ENCODE measurements at regions not wholly inside any gene's neighbourhood (a gene's known extent, or its start where the extent isn't known, plus 50 kb on each side); places are given as distances from the start of the nearest gene placed in this dataset.

DNA sequence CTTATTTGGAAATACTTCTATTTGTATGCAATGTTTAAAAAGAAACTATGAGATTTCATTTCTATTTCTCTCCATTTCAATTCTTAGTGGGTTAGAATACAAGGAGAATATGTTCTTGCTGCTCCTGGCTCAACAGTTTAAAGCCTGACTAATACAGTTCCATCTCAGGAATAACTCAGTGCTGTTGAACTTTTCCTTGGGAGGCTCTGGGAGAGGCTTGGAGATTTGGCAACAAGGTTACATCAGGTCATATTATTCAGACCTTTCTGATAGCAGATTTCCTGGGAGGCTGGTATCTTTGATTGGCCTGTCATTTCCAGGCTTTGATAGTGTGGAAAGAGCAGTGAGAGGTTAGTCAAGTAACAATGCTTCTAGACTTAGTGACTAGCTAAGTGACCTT, 481.7 kb upstream of the KLF4 start:
- Histone ChIP-seq H3K27ac (no peak overlapping the region), H3K4me3 (no peak overlapping the region), H3K36me3 (no peaks in the 10 kb centered on the region), H3K27me3 (no peaks in the 10 kb centered on the region), H3K9me3 (no peaks in the 10 kb centered on the region), H3K4me1 (no peaks in the 10 kb centered on the region)
- intact Hi-C loops (cut with DNase I): no loop called here
- DNase-seq: no peak
- no peak for TF ChIP-seq POLR2AphosphoS5 (IDR thresholded peaks at IDR 0.05)

DNA sequence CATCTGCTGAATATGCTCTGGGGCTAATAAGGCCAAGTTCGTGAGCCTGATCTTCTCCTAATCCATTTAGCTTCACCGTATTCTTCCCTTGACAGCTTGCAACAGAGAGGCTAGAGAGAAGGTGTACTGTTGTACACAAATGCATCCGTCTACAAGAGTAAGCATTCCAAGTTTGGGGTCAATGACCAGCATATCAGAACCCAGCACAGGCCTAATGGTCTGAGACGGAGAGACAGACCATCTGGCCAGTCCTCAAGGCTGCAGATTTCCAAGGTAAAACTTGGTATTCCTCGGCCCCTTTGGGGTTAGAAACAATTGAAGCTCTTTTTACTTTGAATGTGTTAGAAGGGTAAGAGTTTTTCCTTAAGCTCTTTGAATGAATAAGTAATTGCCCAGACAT, 481.2 kb upstream of the KLF4 start:
- intact Hi-C loops (cut with DNase I): no loop called here
- H3K4me1 ChIP-seq: no peaks in the 10 kb centered on the region
- no peak overlapping the region for H3K4me3 ChIP-seq
- H3K27me3 ChIP-seq: no peaks in the 10 kb centered on the region
- 92 to 93% methylated on average over 5 of the region's 5 CpGs for WGBS, 2 donors
- DNase-seq: no peak
- no peak for TF ChIP-seq POLR2AphosphoS5 (IDR thresholded peaks at IDR 0.05)
- TF ChIP-seq POLR2A (IDR thresholded peaks at IDR 0.05): no peak
- TF ChIP-seq, protein P1, sequence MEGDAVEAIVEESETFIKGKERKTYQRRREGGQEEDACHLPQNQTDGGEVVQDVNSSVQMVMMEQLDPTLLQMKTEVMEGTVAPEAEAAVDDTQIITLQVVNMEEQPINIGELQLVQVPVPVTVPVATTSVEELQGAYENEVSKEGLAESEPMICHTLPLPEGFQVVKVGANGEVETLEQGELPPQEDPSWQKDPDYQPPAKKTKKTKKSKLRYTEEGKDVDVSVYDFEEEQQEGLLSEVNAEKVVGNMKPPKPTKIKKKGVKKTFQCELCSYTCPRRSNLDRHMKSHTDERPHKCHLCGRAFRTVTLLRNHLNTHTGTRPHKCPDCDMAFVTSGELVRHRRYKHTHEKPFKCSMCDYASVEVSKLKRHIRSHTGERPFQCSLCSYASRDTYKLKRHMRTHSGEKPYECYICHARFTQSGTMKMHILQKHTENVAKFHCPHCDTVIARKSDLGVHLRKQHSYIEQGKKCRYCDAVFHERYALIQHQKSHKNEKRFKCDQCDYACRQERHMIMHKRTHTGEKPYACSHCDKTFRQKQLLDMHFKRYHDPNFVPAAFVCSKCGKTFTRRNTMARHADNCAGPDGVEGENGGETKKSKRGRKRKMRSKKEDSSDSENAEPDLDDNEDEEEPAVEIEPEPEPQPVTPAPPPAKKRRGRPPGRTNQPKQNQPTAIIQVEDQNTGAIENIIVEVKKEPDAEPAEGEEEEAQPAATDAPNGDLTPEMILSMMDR (IDR thresholded peaks at IDR 0.05): no peak
- no peak for TF ChIP-seq EP300 (IDR thresholded peaks at IDR 0.05)
- H3K27ac ChIP-seq: no peak overlapping the region
- no peaks in the 10 kb centered on the region for H3K36me3 ChIP-seq
- H3K9me3 ChIP-seq: no peaks in the 10 kb centered on the region

DNA sequence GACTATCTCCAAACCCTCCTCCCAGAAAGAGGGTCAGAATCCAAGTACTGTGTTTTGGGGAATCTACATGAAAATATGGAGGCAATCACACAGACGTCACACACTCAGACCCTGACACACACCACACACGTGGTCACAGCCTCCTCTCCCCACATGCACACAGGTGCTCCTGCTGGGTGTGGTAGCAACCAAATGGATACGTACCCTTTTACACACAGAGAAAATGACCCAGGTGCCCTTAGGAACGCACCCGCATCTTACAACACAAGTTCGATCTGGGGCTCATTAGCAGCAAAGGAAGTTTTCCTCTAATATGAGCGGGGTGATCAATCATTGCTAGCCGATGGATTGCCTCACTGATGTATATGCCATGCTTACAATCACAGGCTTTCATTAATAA, 480.2 kb upstream of the KLF4 start:
- Histone ChIP-seq H3K36me3 (no peaks in the 10 kb centered on the region), H3K27me3 (no peaks in the 10 kb centered on the region), H3K9me3 (no peaks in the 10 kb centered on the region), H3K4me1 (no peaks in the 10 kb centered on the region), H3K4me3 (no peak overlapping the region), H3K27ac (no peak overlapping the region)
- no peak for DNase-seq
- intact Hi-C loops (cut with DNase I): no loop called here
- 29 to 65% methylated on average over 8 of the region's 8 CpGs for WGBS, 2 donors
- TF ChIP-seq POLR2AphosphoS5 (IDR thresholded peaks at IDR 0.05) (no peak), EP300 (IDR thresholded peaks at IDR 0.05) (no peak), POLR2A (IDR thresholded peaks at IDR 0.05) (no peak)
- TF ChIP-seq, protein P1 (IDR thresholded peaks at IDR 0.05): no peak

DNA sequence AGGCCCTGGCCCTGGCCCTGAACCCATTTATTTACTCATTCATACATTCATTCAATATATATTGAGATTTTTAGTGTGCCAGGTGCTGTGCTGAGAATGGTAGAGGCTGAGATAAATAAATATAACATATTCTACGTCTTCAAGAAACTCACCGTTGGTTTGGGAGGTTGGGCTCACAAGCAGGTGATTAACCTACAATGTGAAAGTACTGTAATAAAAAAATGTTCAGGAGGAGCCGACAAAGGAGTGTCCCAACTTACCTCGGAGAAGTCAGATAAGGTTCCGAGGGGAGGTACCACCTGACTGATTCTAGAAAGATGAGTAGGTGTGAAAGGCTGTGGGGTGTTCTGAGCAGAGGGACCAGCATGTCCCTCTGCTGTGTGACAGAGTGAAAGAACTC, 479.6 kb upstream of the KLF4 start:
- Histone ChIP-seq H3K9me3 (no peaks in the 10 kb centered on the region), H3K27me3 (no peaks in the 10 kb centered on the region), H3K4me1 (no peaks in the 10 kb centered on the region), H3K4me3 (no peak overlapping the region), H3K36me3 (no peaks in the 10 kb centered on the region), H3K27ac (no peak overlapping the region)
- WGBS, 2 donors: 21 to 69% methylated on average over 5 of the region's 5 CpGs
- no peak for TF ChIP-seq POLR2AphosphoS5 (IDR thresholded peaks at IDR 0.05)
- TF ChIP-seq, protein P1 (IDR thresholded peaks at IDR 0.05): no peak
- DNase-seq: no peak
- intact Hi-C loops (cut with DNase I): no loop called here

DNA sequence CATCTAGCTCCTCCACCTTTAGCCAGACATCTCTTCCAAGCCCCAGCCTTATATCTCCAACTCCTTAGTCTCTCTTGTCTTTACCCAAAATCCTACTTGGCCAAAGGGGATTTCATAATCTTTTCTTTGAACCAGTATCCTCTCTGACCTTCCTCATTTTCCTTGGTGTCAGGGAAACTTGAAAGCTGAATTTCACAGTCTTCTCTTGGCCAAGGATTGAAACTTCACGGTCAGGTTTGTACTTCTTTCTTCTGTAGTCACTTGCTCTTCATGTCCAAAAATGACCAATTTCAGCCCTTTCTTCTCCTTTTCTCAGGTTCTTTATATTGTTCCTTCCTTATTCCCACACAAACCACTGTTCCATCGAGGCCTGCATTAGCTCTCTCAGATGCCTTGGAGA, 473.7 kb upstream of the KLF4 start:
- no peak for DNase-seq

More for the DNA sequence above, 473.7 kb upstream of the KLF4 start:
- H3K4me1 ChIP-seq: no peaks in the 10 kb centered on the region
- no peaks in the 10 kb centered on the region for H3K36me3 ChIP-seq
- no peaks in the 10 kb centered on the region for H3K9me3 ChIP-seq
- H3K27me3 ChIP-seq: no peaks in the 10 kb centered on the region
- H3K27ac ChIP-seq: no peak overlapping the region
- 46 to 61% methylated on average over 2 of the region's 2 CpGs for WGBS, 2 donors
- intact Hi-C loops (cut with DNase I): no loop called here
- TF ChIP-seq, protein P1 (IDR thresholded peaks at IDR 0.05): no peak
- TF ChIP-seq POLR2AphosphoS5 (IDR thresholded peaks at IDR 0.05) (no peak), POLR2A (IDR thresholded peaks at IDR 0.05) (no peak), EP300 (IDR thresholded peaks at IDR 0.05) (no peak)
- no peak overlapping the region for H3K4me3 ChIP-seq
